ENCODE measurements at regions not wholly inside any gene's neighbourhood (a gene's known extent, or its start where the extent isn't known, plus 50 kb on each side); places are given as distances from the start of the nearest gene placed in this dataset.

GRCh38 chr3:20810555-20810954, 624.5 kb upstream of the SGO1 start:
- TF ChIP-seq CTCF (IDR thresholded peaks at IDR 0.05 in 8 of 11, conservative IDR thresholded peaks at IDR 0.05 in 3 of 11) (no peak), POLR2A (IDR thresholded peaks at IDR 0.05) (no peak)

Data from spleen (tissue), 7 donors.